ENCODE measurements at regions not wholly inside any gene's neighbourhood (a gene's known extent, or its start where the extent isn't known, plus 50 kb on each side); places are given as distances from the start of the nearest gene placed in this dataset.
"Not testable (repeated sequence)": the region's sequence is repeated elsewhere in the genome, so short reads cannot be mapped to it uniquely, and the experiment has no call there.

- no peak for DNase-seq (ENCODE audit: extremely low read depth, low read depth)
Observed at GRCh38 chr1:165147799-165148198, 208.7 kb downstream of the LMX1A start.

- peak; percentile 67 for DNase-seq (ENCODE audit: extremely low read depth, low read depth)
Observed at GRCh38 chr1:165144757-165145397, 211.6 kb downstream of the LMX1A start.

- peak; percentile 35 for DNase-seq (ENCODE audit: extremely low read depth, low read depth)
Observed at GRCh38 chr1:165143437-165144065, 213.0 kb downstream of the LMX1A start.

GRCh38 chr1:165138960-165139359, 217.6 kb downstream of the LMX1A start:
- no peak for DNase-seq (ENCODE audit: extremely low read depth, low read depth)

- no peak for DNase-seq (ENCODE audit: extremely low read depth, low read depth)
Observed at GRCh38 chr1:165137551-165138316, 218.8 kb downstream of the LMX1A start.

GRCh38 chr1:165134431-165134830, 222.1 kb downstream of the LMX1A start:
- no peak for DNase-seq (ENCODE audit: extremely low read depth, low read depth)

- peak; percentile 76 for DNase-seq (ENCODE audit: extremely low read depth, low read depth)
Observed at GRCh38 chr1:165129568-165130164, 226.8 kb downstream of the LMX1A start.

- no peak for DNase-seq (ENCODE audit: extremely low read depth, low read depth)
Observed at GRCh38 chr1:165124772-165125171, 231.7 kb downstream of the LMX1A start.

- no peak for DNase-seq (ENCODE audit: extremely low read depth, low read depth)
Observed at GRCh38 chr1:165119086-165119485, 237.4 kb downstream of the LMX1A start.

GRCh38 chr1:165117482-165117881, 239.0 kb downstream of the LMX1A start:
- DNase-seq (ENCODE audit: extremely low read depth, low read depth) = no peak

- DNase-seq (ENCODE audit: extremely low read depth, low read depth) = peak; percentile 12
Observed at GRCh38 chr1:165116732-165117131, 239.8 kb downstream of the LMX1A start.

- no peak for DNase-seq (ENCODE audit: extremely low read depth, low read depth)
Observed at GRCh38 chr1:165116171-165116570, 240.3 kb downstream of the LMX1A start.

- DNase-seq (ENCODE audit: extremely low read depth, low read depth) = no peak
Observed at GRCh38 chr1:165114889-165115285, 241.6 kb downstream of the LMX1A start.

GRCh38 chr1:165114022-165114888, 242.3 kb downstream of the LMX1A start:
- peak; percentile 59 for DNase-seq (ENCODE audit: extremely low read depth, low read depth)

- DNase-seq (ENCODE audit: extremely low read depth, low read depth) = no peak
Observed at GRCh38 chr1:165112260-165112659, 244.3 kb downstream of the LMX1A start.

- DNase-seq (ENCODE audit: extremely low read depth, low read depth) = no peak
Observed at GRCh38 chr1:165109013-165109412, 247.5 kb downstream of the LMX1A start.

- DNase-seq (ENCODE audit: extremely low read depth, low read depth) = not testable (repeated sequence)
Observed at GRCh38 chr1:165092542-165093162, 263.9 kb downstream of the LMX1A start.

- no peak for DNase-seq (ENCODE audit: extremely low read depth, low read depth)
Observed at GRCh38 chr1:165080253-165080896, 276.1 kb downstream of the LMX1A start.

GRCh38 chr1:165078391-165078790, 278.1 kb downstream of the LMX1A start:
- no peak for DNase-seq (ENCODE audit: extremely low read depth, low read depth)
